Fibroblast of lung (primary cell): ENCODE measurements at regions not wholly inside any gene's neighbourhood (a gene's known extent, or its start where the extent isn't known, plus 50 kb on each side); places are given as distances from the start of the nearest gene placed in this dataset.

Source experiments
- CTCF ChIP-seq, 2 donors: IDR thresholded peaks in 1 of 2; conservative IDR thresholded peaks in 1 of 2; 1 replicate in 1 of 2; 2 replicates in 1 of 2; pipeline ENCODE4 v1.5.1; 2011 to 2012; ENCODE audit warnings: low read length in 2 of 2, control low read depth in 1 of 2, inconsistent platforms in 1 of 2, low read depth in 1 of 2, mild to moderate bottlenecking in 1 of 2
- EZH2 ChIP-seq: IDR thresholded peaks from 2 replicates; pipeline ENCODE4 v1.5.1; 2012; ENCODE audit warnings: low read length, control low read depth, mild to moderate bottlenecking; ENCODE audit errors: missing control alignments

GRCh38 chr20:17809362-17810061 lies 109.7 kb downstream of the BANF2 start:
- no peak for TF ChIP-seq CTCF (conservative IDR thresholded peaks at IDR 0.05 in 1 of 2, IDR thresholded peaks at IDR 0.05 in 1 of 2; ENCODE audit: low read depth in 1 of 2, low read length in 2 of 2)
- TF ChIP-seq EZH2 = no peak
